NK-92 treated with Interleukin-12 subunit alpha and Interleukin-12 subunit beta, amount 100 ng/mL, for 24 hours (cell line): ENCODE measurements at regions not wholly inside any gene's neighbourhood (a gene's known extent, or its start where the extent isn't known, plus 50 kb on each side); places are given as distances from the start of the nearest gene placed in this dataset.

Source experiments
- DNase-seq: peaks from one replicate; lab custom pipeline; 2025; lab: John Stamatoyannopoulos, UW

GRCh38 chr16:6512512-6512911 is 820.1 kb upstream of the RBFOX1 start:
- no peak for DNase-seq

- no peak for DNase-seq
Measured at GRCh38 chr16:6510261-6510660, 822.4 kb upstream of the RBFOX1 start.

- DNase-seq: no peak
Measured at GRCh38 chr16:6499413-6499812, 833.2 kb upstream of the RBFOX1 start.

- no peak for DNase-seq
Measured at GRCh38 chr16:6498858-6499257, 833.8 kb upstream of the RBFOX1 start.

GRCh38 chr16:6496996-6497395 is 835.6 kb upstream of the RBFOX1 start:
- DNase-seq: no peak

DNA sequence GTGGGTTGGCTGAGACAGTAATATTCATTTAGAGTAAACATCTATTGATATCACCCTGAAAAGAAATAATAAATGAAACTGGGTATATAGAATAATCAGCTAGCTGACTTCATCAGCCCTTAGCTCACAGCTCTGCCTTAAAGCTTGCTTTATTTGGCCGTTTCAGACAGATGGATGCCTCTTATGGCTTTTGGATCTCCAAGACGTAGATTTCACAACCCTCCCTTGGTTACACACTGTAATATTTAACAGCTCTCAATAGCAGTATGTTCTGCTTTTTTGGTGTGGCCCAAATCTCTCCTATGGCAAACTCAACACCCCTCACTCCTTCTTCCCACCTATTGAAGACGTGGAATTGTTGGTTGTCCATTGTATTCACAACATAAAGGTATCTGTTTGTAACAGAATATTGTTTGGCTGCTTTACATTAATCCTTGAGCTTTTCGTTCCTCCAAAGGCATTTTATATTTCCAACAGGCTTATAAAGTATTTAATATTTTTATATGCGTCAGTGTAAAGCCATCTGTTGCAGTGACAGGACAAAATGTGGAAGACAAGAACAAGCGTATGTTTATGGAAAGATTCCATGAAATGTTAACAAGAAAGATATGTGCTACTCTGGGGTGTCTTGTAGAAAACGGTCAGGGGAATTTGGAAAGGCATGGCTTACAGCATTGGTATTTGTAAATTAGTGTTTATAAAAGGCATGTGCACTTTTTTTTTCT is 837.0 kb upstream of the RBFOX1 start:
- DNase-seq: no peak

DNA sequence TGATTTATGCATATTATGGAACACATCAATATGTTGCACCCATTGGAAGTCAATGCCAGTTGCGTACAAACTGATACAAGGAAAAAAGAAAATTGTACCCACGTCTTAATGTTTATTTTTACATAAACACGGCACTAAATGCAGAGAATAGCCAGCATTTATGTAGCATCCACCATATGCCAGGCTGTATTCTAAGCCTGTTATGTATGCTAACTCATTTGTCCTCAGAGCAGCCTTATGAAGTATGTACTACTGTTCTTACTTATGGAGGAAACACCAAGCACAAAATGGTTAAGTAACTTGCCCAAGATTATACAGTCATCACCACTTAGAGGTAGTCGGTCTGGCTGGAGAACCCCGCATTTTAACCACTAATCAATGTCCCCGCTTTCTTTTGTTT is 837.9 kb upstream of the RBFOX1 start:
- no peak for DNase-seq

GRCh38 chr16:6493555-6493954 is 839.1 kb upstream of the RBFOX1 start:
- DNase-seq: no peak

DNA sequence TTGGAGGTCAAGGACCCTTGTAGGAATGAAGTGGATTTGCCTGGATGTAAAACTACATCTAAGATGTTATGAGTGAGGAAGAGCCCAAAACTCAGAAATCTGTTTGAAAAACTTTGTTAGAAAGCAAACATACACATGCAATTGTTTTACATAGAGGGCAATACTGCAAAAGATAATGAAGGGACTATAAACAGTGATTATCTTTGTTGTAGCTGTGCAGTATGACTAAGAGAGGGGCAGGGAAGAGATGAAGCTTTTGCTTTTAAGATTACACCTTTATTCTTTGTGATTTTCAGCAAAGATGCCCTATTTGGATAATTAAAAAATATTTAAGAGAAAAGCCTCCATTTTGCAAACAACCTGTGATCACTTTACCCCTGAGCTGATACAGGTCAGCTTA is 839.9 kb upstream of the RBFOX1 start:
- DNase-seq: no peak

DNA sequence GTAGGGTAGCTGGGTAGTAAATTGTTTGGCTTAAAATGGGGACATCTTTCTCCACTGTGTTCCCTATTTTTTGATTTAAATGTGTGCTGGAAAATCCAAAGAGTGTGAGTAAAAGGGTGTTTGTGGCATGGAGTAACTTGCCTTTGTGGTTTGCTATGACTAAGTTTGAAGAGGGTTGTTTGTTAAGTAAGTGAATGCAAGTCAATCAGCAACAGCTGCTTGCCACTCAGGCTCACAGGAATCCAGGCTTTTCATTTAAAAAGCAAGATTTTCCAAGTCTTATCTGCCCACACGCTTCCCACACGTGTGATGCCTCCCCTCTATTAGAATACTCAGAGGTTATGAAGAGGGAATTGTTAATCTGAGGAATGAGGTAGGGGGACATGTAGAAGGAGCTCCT is 847.7 kb upstream of the RBFOX1 start:
- DNase-seq: no peak

DNA sequence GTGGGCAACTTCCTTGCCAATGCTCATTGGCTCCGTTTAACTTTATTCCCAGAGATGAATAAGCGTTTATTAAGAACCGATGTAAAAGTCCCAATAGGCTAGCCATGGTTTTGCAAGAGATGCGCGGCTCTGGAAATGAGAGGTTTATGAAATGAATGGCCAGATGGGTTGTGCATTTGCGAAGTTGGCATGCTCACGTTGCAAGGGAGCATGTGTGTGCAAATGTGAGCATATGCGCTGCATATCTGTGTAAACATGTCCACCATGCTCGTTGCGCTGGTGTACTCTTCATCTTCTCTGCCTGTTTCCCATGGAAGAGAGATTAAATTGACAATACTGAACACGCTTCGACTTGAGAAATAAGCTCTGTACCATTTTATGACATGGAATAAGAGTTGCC is 848.6 kb upstream of the RBFOX1 start:
- DNase-seq: no peak

DNA sequence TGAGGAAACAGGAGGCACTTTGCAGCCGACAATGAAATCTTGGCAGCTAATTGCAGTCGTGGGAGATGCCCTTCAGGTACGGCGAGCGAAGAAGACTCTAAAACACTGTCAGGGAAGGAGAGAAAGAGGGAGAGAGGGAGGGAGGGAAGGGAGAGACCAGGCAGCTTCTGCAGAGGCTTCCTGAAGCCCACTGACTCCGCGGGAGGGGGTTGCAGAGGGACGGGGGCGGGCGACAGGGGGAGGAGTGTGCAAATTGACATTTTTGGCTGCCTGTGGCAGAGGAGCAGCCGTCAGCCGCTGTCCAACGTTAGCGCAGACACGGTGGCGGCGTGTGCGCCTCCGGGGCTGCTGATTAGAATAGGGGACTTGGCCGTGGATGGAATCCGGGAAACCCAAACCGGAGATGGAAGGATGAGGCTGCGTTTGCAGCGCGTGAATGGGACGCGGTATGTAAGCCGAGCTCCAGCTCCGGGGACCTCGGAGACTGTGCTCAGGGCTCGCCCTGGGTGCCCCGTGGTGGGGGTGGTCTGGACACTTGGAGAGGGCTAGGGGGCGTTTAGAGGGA is 849.1 kb upstream of the RBFOX1 start:
- no peak for DNase-seq

- no peak for DNase-seq
Measured at GRCh38 chr16:6482696-6483468, 849.8 kb upstream of the RBFOX1 start.

DNA sequence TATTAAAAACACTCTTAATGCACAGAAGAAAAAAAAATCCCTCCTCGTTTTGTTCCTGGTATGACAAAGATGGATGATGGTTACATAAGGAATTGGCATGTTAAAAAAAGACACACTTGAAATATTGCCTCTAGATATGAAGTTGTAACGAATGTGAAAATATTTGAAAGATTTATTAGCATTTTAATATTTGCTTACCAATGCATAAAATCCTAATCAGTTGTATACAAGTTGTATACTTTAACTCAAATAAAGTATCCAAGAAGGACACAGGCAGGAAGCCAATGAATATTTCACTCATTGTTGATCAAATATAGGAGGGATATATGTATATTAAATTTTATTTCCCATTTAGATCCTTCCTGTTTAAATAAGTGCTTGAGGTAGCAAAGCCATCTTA is 850.8 kb upstream of the RBFOX1 start:
- no peak for DNase-seq

GRCh38 chr16:6453742-6454141 is 878.9 kb upstream of the RBFOX1 start:
- no peak for DNase-seq

GRCh38 chr16:6447021-6447790 is 885.4 kb upstream of the RBFOX1 start:
- no peak for DNase-seq

GRCh38 chr16:6446370-6446769 is 886.3 kb upstream of the RBFOX1 start:
- DNase-seq: no peak

GRCh38 chr16:6439129-6439528 is 893.5 kb upstream of the RBFOX1 start:
- DNase-seq: no peak

GRCh38 chr16:6428861-6429260 is 903.8 kb upstream of the RBFOX1 start:
- no peak for DNase-seq

- no peak for DNase-seq
Measured at GRCh38 chr16:6427621-6428020, 905.0 kb upstream of the RBFOX1 start.

DNA sequence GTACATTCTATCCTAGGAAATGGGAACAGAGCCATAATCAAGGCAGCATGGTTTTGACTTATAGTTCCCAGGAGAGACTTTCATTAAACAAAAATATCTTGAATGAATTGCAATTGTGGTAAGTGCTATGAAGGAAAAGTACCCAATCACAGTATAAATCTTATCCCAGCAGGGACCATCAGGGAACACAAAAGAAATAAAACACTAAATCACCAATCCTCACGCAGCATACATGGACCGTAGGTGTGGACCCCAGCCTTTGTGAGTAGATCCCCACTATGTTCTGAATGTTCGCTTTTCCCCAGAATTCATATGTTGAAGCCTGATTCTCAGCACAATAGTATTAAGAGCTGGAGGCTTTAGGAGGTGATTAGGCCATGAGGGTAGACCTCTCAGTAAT is 925.0 kb upstream of the RBFOX1 start:
- no peak for DNase-seq

GRCh38 chr16:6406028-6406427 is 926.6 kb upstream of the RBFOX1 start:
- no peak for DNase-seq
